Endothelial cell of umbilical vein (primary cell): ENCODE measurements at regions not wholly inside any gene's neighbourhood (a gene's known extent, or its start where the extent isn't known, plus 50 kb on each side); places are given as distances from the start of the nearest gene placed in this dataset.

Source experiments
- BruUV-seq: library from RNA; stranded (reverse); fragments of 400-500 nt; replicated peaks from 2 replicates; lab custom pipeline; 2021; lab: Mats Ljungman, UMichigan
- CTCF ChIA-PET: fragments of 300-600, 350-600 bp; sonication (Branson Sonifier 250); formaldehyde crosslinking; loops from one replicate; lab custom pipeline; 2021; ENCODE audit warnings: antibody characterized with exemption, inconsistent platforms; lab: Charles Lee
- POLR2A ChIA-PET: fragments of 300-600, 350-600 bp; sonication (Branson Sonifier 250); formaldehyde crosslinking; loops from one replicate; lab custom pipeline; 2021; ENCODE audit warnings: antibody characterized with exemption, inconsistent platforms; lab: Charles Lee
- DNase-seq: peaks from one replicate; pipeline ENCODE4 v3.0.0-alpha.2; 2011; ENCODE audit warnings: low read depth, low spot score
- FAIRE-seq: peaks from 2 replicates; lab custom pipeline; 2011; peaks lifted over from hg19 to GRCh38; lab: Jason Lieb, UNC
- H2AFZ ChIP-seq: 2 replicates; pipeline ENCODE4 v1.6.0; 2012; ENCODE audit warnings: low read depth, low read length, control low read depth, inconsistent platforms
- H3K27ac ChIP-seq: 2 replicates; pipeline ENCODE4 v1.5.1; 2011; ENCODE audit warnings: low read depth, mild to moderate bottlenecking, control low read depth, low read length, moderate library complexity; ENCODE audit not compliant: insufficient read depth
- H3K27me3 ChIP-seq, 2 experiments: 2 replicates each; pipeline versions ENCODE4 v1.6.0 to v1.6.1; 2011; ENCODE audit warnings: low read length in 2 of 2, mixed read lengths in 1 of 2; ENCODE audit not compliant: control insufficient read depth in 2 of 2, insufficient read depth in 2 of 2
- H3K36me3 ChIP-seq, 2 experiments: 2 replicates in 1 of 2; 3 replicates in 1 of 2; pipeline ENCODE4 v1.5.1; 2011; ENCODE audit warnings: low read length in 2 of 2, mild to moderate bottlenecking in 1 of 2, moderate library complexity in 1 of 2; ENCODE audit not compliant: control insufficient read depth in 2 of 2, insufficient read depth in 2 of 2; ENCODE audit errors: extremely low read depth in 1 of 2
- H3K4me1 ChIP-seq: 3 replicates; pipeline ENCODE4 v1.5.1; 2011; ENCODE audit warnings: mild to moderate bottlenecking, low read length; ENCODE audit not compliant: control insufficient read depth, insufficient read depth; ENCODE audit errors: extremely low read depth
- H3K4me2 ChIP-seq: 2 replicates; pipeline ENCODE4 v1.6.1; 2011; ENCODE audit warnings: low read length, control low read depth, mixed read lengths; ENCODE audit not compliant: insufficient read depth
- H3K4me3 ChIP-seq, 3 experiments: fragments of 200-600 bp in 1 of 3; sonication (generic), shearing (Covaris generic) in 1 of 3; replicated peaks in 1 of 3; 2 replicates each; pipeline ENCODE4 v1.5.1; 2011 to 2016; ENCODE audit warnings: control low read depth in 3 of 3, low read length in 3 of 3, mild to moderate bottlenecking in 2 of 3, inconsistent platforms in 1 of 3, low read depth in 1 of 3, moderate library complexity in 1 of 3; ENCODE audit not compliant: insufficient read depth in 1 of 3
- H3K79me2 ChIP-seq: 2 replicates; pipeline ENCODE4 v1.6.0; 2012; ENCODE audit warnings: low read length, inconsistent platforms; ENCODE audit not compliant: control insufficient read depth, insufficient read depth
- H3K9ac ChIP-seq: replicated peaks from 2 replicates; pipeline ENCODE3; 2011; ENCODE audit warnings: low read length, control low read depth; ENCODE audit not compliant: insufficient read depth; ENCODE audit errors: extremely low read depth
- H3K9me1 ChIP-seq: replicated peaks from 3 replicates; pipeline ENCODE4 v1.6.0; 2011; ENCODE audit warnings: mild to moderate bottlenecking, low read length; ENCODE audit not compliant: control insufficient read depth, insufficient read depth; ENCODE audit errors: extremely low read depth
- H3K9me3 ChIP-seq: replicated peaks from 2 replicates; pipeline ENCODE4 v1.5.1; 2012; ENCODE audit warnings: low read length, inconsistent platforms; ENCODE audit not compliant: control insufficient read depth, insufficient read depth
- H4K20me1 ChIP-seq: replicated peaks from 2 replicates; pipeline ENCODE3; 2011; ENCODE audit warnings: mild to moderate bottlenecking, low read length; ENCODE audit not compliant: control insufficient read depth, insufficient read depth; ENCODE audit errors: extremely low read depth
- CTCF ChIP-seq, 2 donors: IDR thresholded peaks; 1 replicate in 1 of 2; 2 replicates in 1 of 2; pipeline ENCODE4 v1.5.1; 2011; ENCODE audit warnings: low read length in 2 of 2, mild to moderate bottlenecking in 2 of 2, moderate library complexity in 2 of 2, control low read depth in 1 of 2, inconsistent platforms in 1 of 2, low read depth in 1 of 2; ENCODE audit not compliant: insufficient read depth in 1 of 2; ENCODE audit errors: extremely low read depth in 1 of 2
- EZH2 ChIP-seq: IDR thresholded peaks from 2 replicates; pipeline ENCODE4 v1.6.1; 2012; ENCODE audit warnings: borderline replicate concordance, low read depth, mild to moderate bottlenecking, moderate library complexity, low read length, inconsistent platforms; ENCODE audit not compliant: severe bottlenecking
- FOS ChIP-seq: IDR thresholded peaks from 2 replicates; pipeline ENCODE4 v1.6.1; 2011; ENCODE audit warnings: mild to moderate bottlenecking, low read length, moderate library complexity, borderline replicate concordance; ENCODE audit not compliant: insufficient read depth
- GATA2 ChIP-seq: IDR thresholded peaks from 2 replicates; pipeline ENCODE4 v1.7.0; 2011; ENCODE audit warnings: low read depth, mild to moderate bottlenecking, moderate library complexity, mixed read lengths, low read length; ENCODE audit not compliant: insufficient read length, insufficient read depth
- JUN ChIP-seq: IDR thresholded peaks from 2 replicates; pipeline ENCODE4 v1.6.1; 2011; ENCODE audit warnings: borderline replicate concordance, low read depth; ENCODE audit not compliant: insufficient read length, insufficient read depth
- MAX ChIP-seq: IDR thresholded peaks from 2 replicates; pipeline ENCODE4 v1.6.1; 2011; ENCODE audit not compliant: insufficient read depth, insufficient read length
- MYC ChIP-seq: IDR thresholded peaks from one replicate; pipeline ENCODE4 v1.6.1; 2011; ENCODE audit warnings: mild to moderate bottlenecking, low read depth, low read length
- POLR2A ChIP-seq: IDR thresholded peaks from 2 replicates; pipeline ENCODE4 v1.6.1; 2012; ENCODE audit warnings: low read depth, mild to moderate bottlenecking, control low read depth, low read length
- POLR2AphosphoS5 ChIP-seq: IDR thresholded peaks from 2 replicates; pipeline ENCODE4 v1.6.1; 2012; ENCODE audit warnings: low read depth, mild to moderate bottlenecking, control low read depth, low read length, moderate library complexity; ENCODE audit not compliant: insufficient read depth
- dilution Hi-C: fragments of 300-500 bp; cut with MboI; formaldehyde crosslinking; loops from one replicate; pipeline ENCODE4 v1.15.0; 2019; ENCODE audit warnings: low sequenced_read_pairs; ENCODE audit not compliant: extremely low pct_ligation_motif_present
- intact Hi-C: fragments of 100-400 bp; cut with micrococcal nuclease; formaldehyde crosslinking; loops from one replicate; pipeline ENCODE4 v1.10.0; 2022

DNA sequence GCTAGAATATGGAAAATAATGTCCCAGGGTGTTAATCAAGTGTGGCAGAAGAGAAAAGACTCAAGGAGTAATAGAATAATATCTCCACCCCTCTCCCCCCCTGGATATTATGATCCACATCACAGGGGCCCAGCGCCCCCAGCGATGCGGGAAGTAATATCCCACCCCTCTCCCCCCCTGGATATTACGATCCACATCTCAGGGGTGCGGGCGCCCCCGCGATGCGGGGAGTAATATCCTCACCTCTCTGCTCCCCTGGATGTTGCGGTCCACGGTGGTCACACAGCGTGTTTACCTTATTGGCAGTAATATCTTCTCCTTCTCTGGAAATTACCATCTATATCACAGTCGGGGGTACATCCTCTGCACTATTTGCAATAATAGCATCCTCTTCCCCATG lies 97.1 kb upstream of the OSBPL11 start:
- H3K9me3 ChIP-seq, result no peaks in the 10 kb centered on the region
- ChIA-PET CTCF (no interaction called here), POLR2A (no interaction called here)
- no peak overlapping the region for H3K4me3 ChIP-seq
- intact Hi-C loops (no loop called here), dilution Hi-C loops (no loop called here)
- no peaks in the 10 kb centered on the region for H3K9me1 ChIP-seq
- no peaks in the 10 kb centered on the region for H4K20me1 ChIP-seq
- FAIRE-seq (no peak), DNase-seq (no peak)
- H3K27ac ChIP-seq, result no peak overlapping the region
- H3K9ac ChIP-seq, result no peak overlapping the region
- H3K36me3 ChIP-seq, result no peaks in the 10 kb centered on the region
- H3K79me2 ChIP-seq, result no peaks in the 10 kb centered on the region
- TF ChIP-seq JUN, result no peak
- no peak for TF ChIP-seq POLR2AphosphoS5
- no peak for TF ChIP-seq MYC
- TF ChIP-seq POLR2A, result no peak
- TF ChIP-seq MAX, result no peak
- no peak for TF ChIP-seq CTCF (IDR thresholded peaks at IDR 0.05; ENCODE audit: extremely low read depth in 1 of 2, insufficient read depth in 1 of 2, low read depth in 1 of 2, low read length in 2 of 2)
- TF ChIP-seq GATA2, result no peak
- TF ChIP-seq FOS, result no peak
- no peak for TF ChIP-seq EZH2
- H3K4me2 ChIP-seq, result no peak overlapping the region
- no peaks in the 10 kb centered on the region for H3K4me1 ChIP-seq
- no TSS peak for BruUV-seq
- no peaks in the 10 kb centered on the region for H3K27me3 ChIP-seq
- no peak overlapping the region for H2AFZ ChIP-seq
